DOHH2 (cell line): ENCODE measurements at regions not wholly inside any gene's neighbourhood (a gene's known extent, or its start where the extent isn't known, plus 50 kb on each side); places are given as distances from the start of the nearest gene placed in this dataset.

Experiments used
- H3F3A ChIP-seq: fragments of 200-600 bp; sonication (generic), shearing (Covaris generic); 2 replicates; pipeline ENCODE4 v1.6.0; 2016; ENCODE audit warnings: antibody characterized with exemption, mild to moderate bottlenecking; ENCODE audit not compliant: control insufficient read depth, insufficient read depth
- H3K27ac ChIP-seq: fragments of 200-600 bp; sonication (generic); 2 replicates; pipeline ENCODE4 v1.5.1; 2014; ENCODE audit warnings: low read depth, mild to moderate bottlenecking, low read length, moderate library complexity
- H3K27me3 ChIP-seq: fragments of 200-600 bp; sonication (generic); 2 replicates; pipeline ENCODE4 v1.6.1; 2014; ENCODE audit warnings: mild to moderate bottlenecking, low read length, mixed read lengths; ENCODE audit not compliant: control insufficient read depth
- H3K36me3 ChIP-seq: fragments of 200-600 bp; sonication (generic); 2 replicates; pipeline ENCODE4 v1.6.1; 2014; ENCODE audit warnings: mild to moderate bottlenecking, low read length, moderate library complexity, mixed read lengths; ENCODE audit not compliant: control insufficient read depth
- H3K4me1 ChIP-seq: fragments of 200-600 bp; sonication (generic); 2 replicates; pipeline ENCODE4 v1.6.1; 2014; ENCODE audit warnings: mild to moderate bottlenecking, low read length, mixed read lengths; ENCODE audit not compliant: control insufficient read depth
- H3K4me2 ChIP-seq: fragments of 200-600 bp; sonication (generic); 2 replicates; pipeline ENCODE4 v1.6.0; 2014; ENCODE audit warnings: mild to moderate bottlenecking, low read length, moderate library complexity
- H3K4me3 ChIP-seq: fragments of 200-600 bp; sonication (generic); 2 replicates; pipeline ENCODE4 v1.5.1; 2014; ENCODE audit warnings: mild to moderate bottlenecking, low read length, mixed read lengths
- H3K79me2 ChIP-seq: fragments of 200-600 bp; sonication (generic); 2 replicates; pipeline ENCODE4 v1.6.1; 2014; ENCODE audit warnings: mild to moderate bottlenecking, low read length, mixed read lengths; ENCODE audit not compliant: control insufficient read depth
- H3K9me2 ChIP-seq: fragments of 200-600 bp; sonication (generic); replicated peaks from 2 replicates; pipeline ENCODE4 v1.6.1; 2014; ENCODE audit warnings: mild to moderate bottlenecking, low read length, mixed read lengths; ENCODE audit not compliant: control insufficient read depth
- H3K9me3 ChIP-seq: fragments of 200-600 bp; sonication (generic); 2 replicates; pipeline ENCODE4 v1.6.1; 2014; ENCODE audit warnings: antibody characterized with exemption, low read length, mixed read lengths; ENCODE audit not compliant: control insufficient read depth, insufficient read depth
- H4K20me1 ChIP-seq: fragments of 200-600 bp; sonication (generic); 2 replicates; pipeline ENCODE4 v1.6.0; 2014; ENCODE audit warnings: low read depth, mild to moderate bottlenecking, antibody characterized with exemption, low read length, moderate library complexity; ENCODE audit not compliant: control insufficient read depth, insufficient read depth
- CTCF ChIP-seq: fragments of 200-600 bp; sonication (generic); IDR thresholded peaks from one replicate; pipeline ENCODE4 v1.5.1; 2014; ENCODE audit warnings: antibody characterized with exemption, mild to moderate bottlenecking, low read depth, low read length; ENCODE audit not compliant: poor library complexity, severe bottlenecking
- EZH2phosphoT487 ChIP-seq: fragments of 200-600 bp; sonication (generic); IDR thresholded peaks from 2 replicates; pipeline ENCODE4 v1.6.1; 2017; ENCODE audit warnings: borderline replicate concordance, mild to moderate bottlenecking, antibody characterized with exemption, low read length, moderate library complexity, mixed read lengths

GRCh38 chr2:49585921-49586320 lies 431.6 kb upstream of the FSHR start:
- no peaks in the 10 kb centered on the region for H3K79me2 ChIP-seq
- H3K4me3 ChIP-seq, result no peak overlapping the region
- H3K9me2 ChIP-seq, result no peaks in the 10 kb centered on the region
- H3K4me1 ChIP-seq, result no peaks in the 10 kb centered on the region
- H4K20me1 ChIP-seq, result no peaks in the 10 kb centered on the region
- no peak overlapping the region for H3K4me2 ChIP-seq
- H3K9me3 ChIP-seq, result no peaks in the 10 kb centered on the region
- no peak for TF ChIP-seq CTCF
- no peak for TF ChIP-seq EZH2phosphoT487
- H3K27me3 ChIP-seq, result no peaks in the 10 kb centered on the region
- no peaks in the 10 kb centered on the region for H3K36me3 ChIP-seq
- H3F3A ChIP-seq, result no peaks in the 10 kb centered on the region
- H3K27ac ChIP-seq, result no peak overlapping the region

GRCh38 chr2:49582946-49583345 lies 428.6 kb upstream of the FSHR start:
- H3K4me3 ChIP-seq, result no peak overlapping the region
- no peaks in the 10 kb centered on the region for H3F3A ChIP-seq
- H4K20me1 ChIP-seq, result no peaks in the 10 kb centered on the region
- H3K9me2 ChIP-seq, result no peaks in the 10 kb centered on the region
- no peak overlapping the region for H3K27ac ChIP-seq
- H3K27me3 ChIP-seq, result no peaks in the 10 kb centered on the region
- no peaks in the 10 kb centered on the region for H3K79me2 ChIP-seq
- H3K4me1 ChIP-seq, result no peaks in the 10 kb centered on the region
- no peak overlapping the region for H3K4me2 ChIP-seq
- H3K36me3 ChIP-seq, result no peaks in the 10 kb centered on the region
- TF ChIP-seq EZH2phosphoT487 (no peak), CTCF (no peak)
- H3K9me3 ChIP-seq, result no peaks in the 10 kb centered on the region

GRCh38 chr2:49577041-49577440 lies 422.7 kb upstream of the FSHR start:
- no peaks in the 10 kb centered on the region for H4K20me1 ChIP-seq
- no peaks in the 10 kb centered on the region for H3K27me3 ChIP-seq
- H3K36me3 ChIP-seq, result no peaks in the 10 kb centered on the region
- no peak overlapping the region for H3K27ac ChIP-seq
- no peak overlapping the region for H3K4me3 ChIP-seq
- no peaks in the 10 kb centered on the region for H3F3A ChIP-seq
- TF ChIP-seq EZH2phosphoT487 (no peak), CTCF (no peak)
- no peaks in the 10 kb centered on the region for H3K79me2 ChIP-seq
- no peaks in the 10 kb centered on the region for H3K4me1 ChIP-seq
- no peak overlapping the region for H3K4me2 ChIP-seq
- H3K9me2 ChIP-seq, result no peaks in the 10 kb centered on the region
- H3K9me3 ChIP-seq, result no peaks in the 10 kb centered on the region

GRCh38 chr2:49569176-49569575 lies 414.9 kb upstream of the FSHR start:
- no peaks in the 10 kb centered on the region for H3K27me3 ChIP-seq
- no peak overlapping the region for H3K27ac ChIP-seq
- no peaks in the 10 kb centered on the region for H3K9me3 ChIP-seq
- no peaks in the 10 kb centered on the region for H3K4me1 ChIP-seq
- TF ChIP-seq CTCF (no peak), EZH2phosphoT487 (no peak)
- H3K4me2 ChIP-seq, result no peak overlapping the region
- H3K9me2 ChIP-seq, result no peaks in the 10 kb centered on the region
- no peaks in the 10 kb centered on the region for H3K79me2 ChIP-seq
- H3K36me3 ChIP-seq, result no peaks in the 10 kb centered on the region
- no peaks in the 10 kb centered on the region for H4K20me1 ChIP-seq
- no peaks in the 10 kb centered on the region for H3F3A ChIP-seq
- no peak overlapping the region for H3K4me3 ChIP-seq
